Duodenal mucosa (tissue), 2 donors: ENCODE measurements at regions not wholly inside any gene's neighbourhood (a gene's known extent, or its start where the extent isn't known, plus 50 kb on each side); places are given as distances from the start of the nearest gene placed in this dataset.

Experiments
- H3K27ac ChIP-seq: one replicate; pipeline ENCODE4 v1.7.0; 2013; ENCODE audit warnings: low read depth, low read length
- H3K27me3 ChIP-seq, 2 donors: one replicate each; pipeline ENCODE4 v1.7.0; 2013; ENCODE audit warnings: low read length in 2 of 2, control low read depth in 1 of 2; ENCODE audit not compliant: insufficient read depth in 2 of 2, control insufficient read depth in 1 of 2
- H3K36me3 ChIP-seq, 2 donors: one replicate each; pipeline ENCODE4 v1.7.0; 2013; ENCODE audit warnings: low read length in 2 of 2, control low read depth in 1 of 2; ENCODE audit not compliant: insufficient read depth in 2 of 2, control insufficient read depth in 1 of 2
- H3K4me1 ChIP-seq, 2 donors: one replicate each; pipeline ENCODE4 v1.7.0; 2013; ENCODE audit warnings: low read length in 2 of 2, control low read depth in 1 of 2; ENCODE audit not compliant: insufficient read depth in 2 of 2, control insufficient read depth in 1 of 2
- H3K4me3 ChIP-seq, 2 donors: one replicate each; pipeline ENCODE4 v1.7.0; 2013; ENCODE audit warnings: low read length in 2 of 2, low read depth in 1 of 2
- H3K9ac ChIP-seq, 2 donors: one replicate each; pipeline ENCODE4 v1.7.0; 2013; ENCODE audit warnings: low read length in 2 of 2, low read depth in 1 of 2
- H3K9me3 ChIP-seq, 2 donors: one replicate each; pipeline ENCODE4 v1.7.0; 2013; ENCODE audit warnings: low read length in 2 of 2, control low read depth in 1 of 2; ENCODE audit not compliant: control insufficient read depth in 1 of 2

DNA sequence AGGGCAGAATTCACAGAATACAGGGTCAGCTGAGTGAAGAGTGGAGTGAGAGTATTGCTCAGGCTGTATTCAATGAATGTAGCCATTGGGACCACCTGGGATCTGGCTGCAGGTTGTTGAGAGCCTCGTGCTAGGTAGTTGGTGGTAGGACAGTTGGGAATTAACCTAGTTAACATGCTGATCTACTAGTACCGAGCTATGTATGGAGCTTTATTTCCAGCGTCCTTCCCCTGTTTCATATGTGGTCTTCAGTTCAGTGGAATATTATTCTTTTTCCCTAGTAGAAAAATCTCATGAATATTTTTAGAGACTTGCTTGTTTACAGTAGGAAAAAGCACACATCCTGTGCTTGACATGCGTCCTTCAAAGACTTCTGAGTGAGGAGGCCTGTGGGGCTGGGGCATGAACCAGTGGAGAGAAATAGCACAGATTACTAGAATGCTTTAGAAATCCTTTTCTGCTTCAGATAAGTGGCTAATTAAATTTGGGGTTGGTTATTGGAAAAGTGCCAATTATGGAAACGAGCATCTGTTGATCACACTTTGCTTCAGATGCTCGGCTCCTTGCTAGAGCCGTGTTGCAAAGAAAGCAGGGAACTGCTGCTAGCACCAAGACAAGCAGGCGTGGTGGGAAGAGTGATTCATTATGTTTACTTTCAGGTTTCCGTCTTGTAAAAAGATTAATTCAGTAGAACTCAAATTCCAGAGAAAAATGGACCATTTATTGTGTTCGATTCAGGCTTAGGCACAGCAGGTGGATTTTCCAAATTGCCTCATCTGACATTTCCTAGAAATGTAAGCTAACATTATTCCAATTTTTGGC lies 53.6 kb downstream of the ARF6 start:
- H3K27ac ChIP-seq: no peak overlapping the region
- no peaks in the 10 kb centered on the region for H3K9me3 ChIP-seq
- H3K4me1 ChIP-seq: peaks cover 25 to 31% of the 10 kb centered on the region in 2 donors
- no peak overlapping the region for H3K4me3 ChIP-seq
- no peaks in the 10 kb centered on the region for H3K36me3 ChIP-seq
- no peaks in the 10 kb centered on the region for H3K27me3 ChIP-seq
- no peak overlapping the region for H3K9ac ChIP-seq

DNA sequence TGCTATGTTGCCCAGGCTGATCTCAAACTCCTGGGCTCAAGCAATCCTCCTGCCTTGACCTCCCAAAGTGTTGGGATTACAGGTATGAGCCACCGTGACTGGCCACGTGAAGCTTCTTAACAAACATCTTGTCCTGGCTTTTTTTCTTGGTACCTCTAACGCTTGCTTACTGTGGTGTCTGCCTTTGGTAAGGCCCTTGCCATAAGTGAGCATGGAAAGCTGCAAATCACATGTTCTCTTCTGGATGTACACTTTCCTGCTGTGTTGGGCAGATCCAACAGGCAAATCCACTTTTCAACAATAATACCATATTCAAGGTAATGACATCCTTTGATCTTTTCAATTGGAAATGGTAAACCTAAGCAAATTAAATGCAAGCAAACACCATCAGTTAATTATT lies 54.6 kb downstream of the ARF6 start:
- peaks cover 30 to 41% of the 10 kb centered on the region in 2 donors for H3K4me1 ChIP-seq
- no peak overlapping the region for H3K4me3 ChIP-seq
- H3K9ac ChIP-seq: no peak overlapping the region
- H3K27me3 ChIP-seq: no peaks in the 10 kb centered on the region
- no peak overlapping the region for H3K27ac ChIP-seq
- no peaks in the 10 kb centered on the region for H3K36me3 ChIP-seq
- H3K9me3 ChIP-seq: no peaks in the 10 kb centered on the region

DNA sequence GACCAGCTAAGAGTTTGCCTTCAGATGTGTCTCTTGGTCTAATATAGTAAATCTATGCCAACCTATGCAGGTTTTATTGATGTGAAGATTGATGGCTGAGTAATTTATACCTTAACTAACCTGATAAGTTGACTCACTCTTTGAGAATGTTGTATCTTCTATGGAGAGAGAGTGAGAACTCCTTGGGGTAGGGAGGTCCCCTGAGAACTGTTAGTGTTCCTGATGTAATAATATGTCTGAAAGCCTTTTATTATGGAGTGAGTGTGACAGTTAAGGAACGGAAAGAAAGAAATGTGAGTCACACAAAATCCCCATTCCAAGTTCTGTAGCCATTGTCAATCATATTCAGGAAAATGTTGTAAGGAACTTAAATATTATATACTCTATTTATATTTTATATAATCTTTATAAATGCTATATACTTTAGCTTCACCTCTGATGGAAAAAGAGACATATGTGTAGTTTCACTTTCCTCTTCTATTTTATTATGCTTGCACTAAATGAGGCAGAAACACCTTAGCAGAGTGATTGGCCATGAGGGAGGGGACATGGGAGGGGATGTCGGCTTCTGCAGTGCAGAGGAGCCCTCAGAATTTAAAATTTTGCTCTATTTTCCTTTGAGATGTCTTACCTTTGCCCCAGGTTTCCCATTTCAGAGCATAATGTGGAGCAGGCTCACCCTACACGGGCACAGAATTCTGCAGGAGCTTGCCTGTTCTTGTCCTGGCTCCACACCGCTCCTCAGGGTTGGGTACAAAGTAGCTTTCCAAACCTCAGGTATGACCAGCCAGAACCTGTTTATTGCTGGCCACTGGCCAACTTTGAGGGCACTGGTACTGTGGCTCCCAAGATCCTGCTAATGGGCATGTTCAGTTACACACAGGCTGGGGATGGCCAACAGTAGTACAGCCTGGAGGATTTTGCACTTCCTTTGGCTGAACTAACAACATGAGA lies 57.7 kb downstream of the ARF6 start:
- Histone ChIP-seq H3K36me3 (no peaks in the 10 kb centered on the region), H3K4me1 (peaks cover 32 to 36% of the 10 kb centered on the region in 2 donors), H3K9me3 (no peaks in the 10 kb centered on the region), H3K9ac (peak overlapping the region in 1 of 2 donors; percentile 22), H3K27me3 (no peaks in the 10 kb centered on the region), H3K27ac (no peak overlapping the region), H3K4me3 (peak overlapping the region in 1 of 2 donors; percentile 31)

DNA sequence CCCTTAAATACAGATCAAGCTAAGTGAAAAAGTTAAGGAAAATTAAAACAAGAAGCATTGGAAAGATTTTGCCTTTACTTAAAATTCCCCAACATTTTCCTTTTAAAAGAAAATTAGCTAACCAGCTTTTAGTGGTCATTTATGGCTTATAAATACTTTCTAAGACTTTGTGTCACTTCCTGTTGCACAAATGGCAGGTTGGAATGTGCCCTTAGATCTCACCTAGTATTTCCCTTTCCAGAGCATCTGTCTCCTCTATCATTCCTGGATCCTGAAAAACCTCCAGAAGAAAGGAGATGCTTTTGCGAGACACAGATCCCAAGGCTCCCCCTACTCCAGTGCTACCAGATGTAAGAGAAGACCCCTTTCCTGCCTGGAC lies 58.3 kb downstream of the ARF6 start:
- Histone ChIP-seq H3K27me3 (no peaks in the 10 kb centered on the region), H3K4me3 (peak overlapping the region in 1 of 2 donors; percentile 31), H3K36me3 (no peaks in the 10 kb centered on the region), H3K9me3 (no peaks in the 10 kb centered on the region), H3K9ac (no peak overlapping the region), H3K27ac (no peak overlapping the region), H3K4me1 (peaks cover 26 to 30% of the 10 kb centered on the region in 2 donors)

DNA sequence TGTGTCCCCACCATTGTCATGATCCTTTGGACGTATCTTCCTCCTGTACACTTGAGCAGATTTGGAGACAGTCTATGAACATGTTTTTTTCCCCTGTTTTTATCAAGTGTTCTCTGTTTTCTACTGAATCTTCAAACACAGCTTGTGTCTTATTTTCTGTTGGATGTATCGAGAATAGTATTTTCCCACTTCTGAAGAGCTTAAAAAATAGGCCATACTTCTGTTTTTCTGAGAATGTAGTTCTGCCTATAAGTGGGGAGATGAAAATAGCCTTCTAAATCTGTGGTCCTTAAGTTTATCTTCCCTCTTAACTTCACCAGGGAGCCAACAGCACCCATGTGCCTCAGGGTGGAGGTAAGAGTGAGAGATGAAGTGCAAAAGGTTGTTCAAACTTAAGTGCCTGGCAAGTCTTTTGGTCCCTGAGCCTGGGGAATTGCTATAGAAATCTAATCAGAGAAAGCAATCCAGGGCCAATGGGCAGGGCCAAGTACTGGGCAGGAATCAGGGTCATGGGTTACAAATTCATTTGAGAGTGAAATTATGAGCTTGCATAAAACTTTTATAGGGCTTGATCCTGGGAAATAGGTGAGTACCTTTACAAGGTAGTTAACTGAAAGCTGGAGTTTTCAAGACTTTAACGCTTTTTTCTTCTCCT lies 58.9 kb downstream of the ARF6 start:
- Histone ChIP-seq H3K36me3 (no peaks in the 10 kb centered on the region), H3K9ac (no peak overlapping the region), H3K4me3 (no peak overlapping the region), H3K4me1 (peaks cover 20 to 24% of the 10 kb centered on the region in 2 donors), H3K27me3 (no peaks in the 10 kb centered on the region), H3K27ac (no peak overlapping the region), H3K9me3 (no peaks in the 10 kb centered on the region)

DNA sequence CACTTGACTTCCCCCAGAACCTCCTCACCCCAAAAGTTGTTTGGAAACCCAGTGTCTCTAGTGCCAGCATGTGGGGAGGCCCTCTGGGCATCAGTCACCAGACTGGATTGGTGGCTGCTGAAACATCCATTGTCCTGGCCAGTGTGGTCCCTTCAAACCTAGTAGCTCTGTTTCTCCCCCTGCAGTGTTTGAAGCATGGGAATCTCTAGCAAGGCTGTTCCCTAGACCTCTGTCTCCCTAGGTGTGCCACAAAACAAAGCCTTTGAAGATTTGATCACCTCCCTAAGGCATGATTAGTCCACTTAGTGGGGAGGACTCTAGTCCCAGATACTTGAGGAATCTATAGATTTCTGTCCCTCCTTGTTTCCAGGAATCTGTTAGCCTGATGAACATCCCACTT lies 60.3 kb downstream of the ARF6 start:
- Histone ChIP-seq H3K9me3 (no peaks in the 10 kb centered on the region), H3K36me3 (no peaks in the 10 kb centered on the region), H3K9ac (no peak overlapping the region), H3K27me3 (no peaks in the 10 kb centered on the region), H3K27ac (no peak overlapping the region), H3K4me3 (no peak overlapping the region), H3K4me1 (peaks cover 17 to 21% of the 10 kb centered on the region in 2 donors)

DNA sequence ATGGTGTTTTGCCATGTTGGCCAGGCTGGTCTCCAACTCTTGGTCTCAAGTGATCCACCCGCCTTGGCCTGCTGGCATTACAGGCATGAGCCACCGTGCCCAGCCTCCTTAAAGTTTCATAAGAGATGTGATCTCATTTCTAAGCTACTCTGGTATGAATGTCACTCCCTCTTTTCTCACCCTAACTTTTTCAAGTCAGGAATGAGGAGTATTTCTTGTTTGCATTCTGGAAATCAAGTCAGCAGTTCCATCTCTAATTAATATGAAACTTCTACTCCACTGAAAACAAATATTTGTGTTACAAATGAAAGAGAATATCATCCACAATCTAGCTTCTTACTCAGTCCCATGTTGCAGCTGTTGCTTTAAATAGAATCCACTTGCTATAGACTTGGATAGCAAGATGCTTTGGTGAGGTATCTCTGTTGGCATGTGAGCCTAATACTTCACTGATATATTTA lies 61.3 kb downstream of the ARF6 start:
- no peaks in the 10 kb centered on the region for H3K27me3 ChIP-seq
- H3K27ac ChIP-seq: no peak overlapping the region
- H3K4me1 ChIP-seq: peaks cover 17 to 21% of the 10 kb centered on the region in 2 donors
- no peak overlapping the region for H3K9ac ChIP-seq
- no peaks in the 10 kb centered on the region for H3K9me3 ChIP-seq
- H3K4me3 ChIP-seq: no peak overlapping the region
- H3K36me3 ChIP-seq: no peaks in the 10 kb centered on the region

DNA sequence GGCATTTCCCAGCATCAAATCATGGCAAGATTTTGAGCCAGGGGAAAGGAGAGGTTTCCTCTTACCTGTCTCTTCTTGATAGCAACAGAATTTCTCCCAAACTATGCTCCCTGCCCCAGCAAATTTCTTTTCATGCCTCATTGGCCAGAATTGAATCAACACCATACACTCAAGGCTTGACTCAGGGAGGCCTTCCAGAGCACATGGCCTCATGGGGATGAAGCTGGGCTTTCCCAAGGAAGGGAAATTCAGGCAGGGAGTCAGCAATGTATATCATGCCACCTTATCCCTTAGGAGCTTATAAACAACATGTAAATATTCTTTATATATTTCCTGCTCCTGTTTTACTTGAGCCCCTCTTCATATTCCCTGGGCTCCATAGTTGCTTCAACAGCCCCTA lies 62.1 kb downstream of the ARF6 start:
- no peak overlapping the region for H3K9ac ChIP-seq
- H3K36me3 ChIP-seq: no peaks in the 10 kb centered on the region
- no peaks in the 10 kb centered on the region for H3K9me3 ChIP-seq
- peaks cover 17 to 23% of the 10 kb centered on the region in 2 donors for H3K4me1 ChIP-seq
- H3K4me3 ChIP-seq: no peak overlapping the region
- H3K27ac ChIP-seq: no peak overlapping the region
- no peaks in the 10 kb centered on the region for H3K27me3 ChIP-seq

DNA sequence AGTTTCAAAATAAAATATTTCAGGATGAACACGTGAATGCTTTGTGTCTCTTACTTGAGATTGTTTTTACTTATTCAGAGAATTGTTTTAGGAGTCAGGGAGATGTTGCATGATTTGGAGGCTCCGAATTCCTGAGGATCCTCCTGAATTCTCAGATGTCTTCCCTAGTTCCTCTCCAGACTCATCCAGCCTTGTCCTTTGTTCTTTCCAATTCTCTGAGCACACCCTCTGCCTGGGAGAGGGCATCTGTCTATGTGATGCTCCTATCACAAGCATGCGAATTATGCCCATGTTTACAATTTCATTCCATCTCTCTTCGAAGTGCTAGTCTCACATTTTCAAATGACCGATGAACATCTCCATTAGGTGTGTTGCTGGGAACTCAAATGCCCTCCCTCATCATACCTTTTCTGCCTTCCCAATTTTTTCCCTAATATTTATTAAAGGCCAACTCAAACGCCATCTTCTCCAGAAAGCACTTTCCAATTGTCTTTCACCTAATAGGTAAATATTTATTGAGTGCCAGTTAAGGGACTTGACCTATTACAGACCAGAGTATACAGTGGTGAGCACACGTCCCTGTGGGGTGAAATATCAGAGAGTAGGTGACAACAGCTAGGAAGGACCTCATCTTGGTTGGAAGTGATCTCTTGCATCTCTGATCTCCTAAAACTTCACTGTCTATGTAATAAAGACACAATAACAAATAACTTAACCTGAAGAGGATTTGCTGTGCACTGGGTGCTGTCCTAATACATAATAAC lies 64.4 kb downstream of the ARF6 start:
- Histone ChIP-seq H3K9me3 (no peaks in the 10 kb centered on the region), H3K36me3 (no peaks in the 10 kb centered on the region), H3K4me3 (no peak overlapping the region), H3K4me1 (peaks cover 7 to 9% of the 10 kb centered on the region in 2 donors), H3K27me3 (no peaks in the 10 kb centered on the region), H3K27ac (no peak overlapping the region), H3K9ac (no peak overlapping the region)
